HG03103 (cell line): ENCODE measurements at regions not wholly inside any gene's neighbourhood (a gene's known extent, or its start where the extent isn't known, plus 50 kb on each side); places are given as distances from the start of the nearest gene placed in this dataset.
"Not testable (repeated sequence)": the region's sequence is repeated elsewhere in the genome, so short reads cannot be mapped to it uniquely, and the experiment has no call there.

Experiments used
- ATAC-seq: cut with Tn5 transposase; IDR thresholded peaks from one replicate; pipeline ENCODE4 v1.9.1; 2021; ENCODE audit warnings: low read depth; ENCODE audit not compliant: unreplicated experiment

DNA sequence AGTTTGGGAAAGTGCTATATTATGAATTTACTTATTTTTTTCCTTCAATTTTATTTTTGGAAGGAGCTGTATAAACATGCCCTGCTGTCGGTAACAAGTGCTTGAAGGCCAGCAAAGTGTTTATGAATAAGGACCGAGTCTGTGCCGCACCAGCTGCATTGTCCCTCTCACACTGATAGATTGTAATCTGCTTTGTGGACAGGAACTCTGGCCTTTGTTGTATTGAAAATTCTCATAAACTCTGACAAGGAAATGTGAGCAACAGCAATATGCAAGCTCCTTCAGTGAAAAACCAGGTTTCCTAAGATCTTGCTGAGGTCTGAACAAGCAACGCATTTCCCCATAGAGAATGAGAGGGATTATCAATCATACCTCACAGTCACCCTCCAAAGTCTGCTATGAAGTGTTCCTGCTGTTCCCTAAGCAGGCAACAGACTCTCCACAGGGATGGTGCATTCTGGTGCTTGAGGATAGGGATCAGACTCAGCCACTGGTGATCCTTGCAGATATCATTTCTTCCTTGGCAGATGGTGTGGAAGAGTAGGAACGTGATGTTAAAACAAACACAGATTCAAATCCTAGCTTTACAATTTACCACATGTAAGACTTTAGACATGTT, 109.6 kb downstream of the KCNJ2 start:
- no peak for ATAC-seq

DNA sequence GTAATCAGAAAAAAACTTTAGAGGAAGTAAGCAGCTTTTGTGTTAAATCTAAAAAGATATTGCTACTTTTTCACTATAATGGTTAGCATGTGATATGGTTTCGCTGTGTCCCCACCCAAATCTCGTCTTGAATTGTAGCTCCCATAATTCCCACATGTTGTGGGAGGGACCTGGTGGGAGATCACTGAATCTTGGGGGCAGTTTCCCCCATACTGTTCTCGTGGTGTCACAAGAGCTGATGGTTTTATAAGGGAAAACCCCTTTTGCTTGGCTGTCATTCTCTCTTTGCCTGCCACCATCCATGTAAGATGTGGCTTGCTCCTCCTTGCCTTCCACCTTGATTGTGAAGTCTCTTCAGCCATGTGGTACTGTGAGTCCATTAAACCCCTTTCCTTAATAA, 117.1 kb downstream of the KCNJ2 start:
- ATAC-seq = no peak

DNA sequence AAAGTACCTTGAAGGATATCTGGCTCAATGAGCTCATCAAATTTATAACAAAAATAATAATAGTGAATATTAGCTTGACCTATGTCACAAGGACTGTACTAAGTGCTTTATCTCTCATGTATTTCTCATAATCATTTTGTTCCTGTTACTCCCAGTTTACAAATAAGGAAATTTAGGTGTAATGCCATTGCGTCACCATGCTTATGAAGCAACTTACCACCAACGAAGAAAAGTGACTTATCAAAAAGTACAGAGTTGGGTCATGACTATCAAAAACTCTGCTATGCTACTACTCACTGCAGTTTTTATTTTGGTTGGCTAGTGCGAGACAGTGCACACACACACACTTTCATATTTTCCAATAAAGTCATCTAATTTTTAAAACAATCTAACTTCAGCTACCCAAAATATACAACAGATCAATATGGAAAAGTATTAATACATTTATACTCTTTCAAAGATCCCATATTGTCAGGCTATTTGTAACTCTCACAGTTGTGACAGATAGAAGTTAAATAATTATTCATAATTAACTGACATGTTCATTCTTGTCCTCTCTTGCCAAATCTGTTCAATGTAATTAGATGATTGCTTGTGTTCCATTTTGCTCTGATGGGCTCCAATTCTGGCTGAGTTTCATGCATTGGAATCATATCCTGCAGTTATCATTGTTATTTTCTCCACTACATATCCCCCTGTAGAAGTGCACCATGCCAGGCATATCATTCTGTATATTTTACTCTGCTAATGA, 119.4 kb downstream of the KCNJ2 start:
- no peak for ATAC-seq

DNA sequence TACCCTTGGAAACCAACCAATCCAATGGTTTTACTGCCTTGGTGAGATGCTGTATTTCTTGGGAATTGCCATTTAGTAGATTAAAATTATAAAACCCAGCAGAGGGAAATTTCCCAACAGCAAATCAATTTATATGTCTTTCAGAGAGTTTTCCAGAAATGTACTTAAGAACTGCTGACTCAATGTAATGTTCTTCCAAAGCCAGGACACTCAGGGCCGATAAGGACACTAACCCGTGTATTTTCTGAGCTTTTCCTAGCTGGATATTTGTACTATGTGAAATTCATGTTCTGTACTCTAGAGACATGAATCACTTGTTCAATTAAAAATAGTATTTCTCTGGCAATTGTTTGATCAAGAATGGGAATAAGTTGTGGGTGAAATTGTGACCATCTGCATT, 121.4 kb downstream of the KCNJ2 start:
- no peak for ATAC-seq

DNA sequence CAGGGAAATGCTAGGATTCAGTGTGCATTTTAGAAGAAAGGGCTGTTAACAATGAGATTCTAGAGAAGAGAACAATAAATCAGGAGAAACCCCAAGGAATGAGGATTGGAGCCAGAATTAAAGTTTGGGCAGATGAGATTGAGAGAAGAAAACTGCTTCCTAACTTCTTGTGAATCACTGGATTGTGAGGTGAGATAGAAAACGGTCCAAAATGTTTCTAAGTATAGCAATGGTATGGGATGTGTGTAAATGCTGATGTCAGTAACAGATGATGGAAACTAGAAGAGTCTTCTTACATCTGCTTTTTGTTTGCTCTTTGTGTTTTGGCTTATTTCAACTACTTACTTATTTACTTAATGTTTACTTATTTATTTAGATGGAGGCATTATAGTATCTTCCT, 123.0 kb downstream of the KCNJ2 start:
- ATAC-seq = no peak

DNA sequence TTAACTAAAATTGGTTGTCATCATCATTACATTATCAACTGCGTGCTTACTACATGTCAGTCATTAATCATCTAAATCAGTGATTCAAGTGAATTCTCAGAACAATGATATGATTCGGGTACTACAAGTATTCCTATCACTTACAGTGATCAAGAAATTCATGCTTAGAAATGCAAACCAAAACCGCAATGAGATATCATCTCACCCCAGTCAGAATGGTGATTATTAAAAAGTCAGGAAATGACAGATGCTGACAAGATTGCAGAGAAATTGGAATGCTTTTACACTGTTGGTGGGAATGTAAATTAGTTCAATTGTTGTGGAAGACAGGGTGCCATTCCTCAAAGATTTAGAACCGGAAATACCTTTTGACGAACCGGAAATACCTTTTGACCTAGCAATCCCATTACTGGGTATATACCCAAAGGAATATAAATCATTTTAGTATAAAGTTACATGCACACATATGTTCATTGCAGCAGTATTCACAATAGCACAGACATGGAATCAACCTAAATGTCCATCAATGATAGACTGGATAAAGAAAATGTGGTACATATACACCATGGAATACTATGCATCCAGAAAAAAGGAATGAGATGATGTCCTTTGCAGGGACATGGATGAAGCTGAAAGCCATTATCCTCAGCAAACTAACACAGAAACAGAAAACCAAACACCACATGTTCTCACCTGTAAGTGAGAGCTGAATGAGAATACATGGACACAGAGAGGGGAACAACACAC, 124.4 kb downstream of the KCNJ2 start:
- not testable (repeated sequence) for ATAC-seq

DNA sequence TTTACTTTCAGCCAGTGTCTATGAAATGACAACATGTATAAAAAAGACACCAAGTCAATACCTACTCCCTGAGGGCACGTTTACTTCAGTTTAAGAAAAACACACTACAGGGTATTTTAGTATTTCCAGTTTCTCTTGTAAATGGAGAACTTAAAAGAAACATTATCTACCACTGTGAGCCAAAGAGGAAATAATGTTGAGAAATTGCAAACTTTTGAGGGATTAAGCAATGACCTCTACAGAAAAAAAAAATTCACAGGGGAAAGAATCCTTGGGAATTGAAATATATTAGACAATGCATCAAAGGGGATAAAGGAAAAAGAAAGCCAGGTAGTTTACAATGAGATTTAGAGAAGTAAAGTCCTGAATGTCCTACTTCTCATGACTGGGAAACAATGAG, 126.0 kb downstream of the KCNJ2 start:
- ATAC-seq = no peak

GRCh38 chr17:70295731-70296130, 126.4 kb downstream of the KCNJ2 start:
- ATAC-seq = no peak

- no peak for ATAC-seq
Measured at GRCh38 chr17:70296456-70296855, 127.1 kb downstream of the KCNJ2 start.

DNA sequence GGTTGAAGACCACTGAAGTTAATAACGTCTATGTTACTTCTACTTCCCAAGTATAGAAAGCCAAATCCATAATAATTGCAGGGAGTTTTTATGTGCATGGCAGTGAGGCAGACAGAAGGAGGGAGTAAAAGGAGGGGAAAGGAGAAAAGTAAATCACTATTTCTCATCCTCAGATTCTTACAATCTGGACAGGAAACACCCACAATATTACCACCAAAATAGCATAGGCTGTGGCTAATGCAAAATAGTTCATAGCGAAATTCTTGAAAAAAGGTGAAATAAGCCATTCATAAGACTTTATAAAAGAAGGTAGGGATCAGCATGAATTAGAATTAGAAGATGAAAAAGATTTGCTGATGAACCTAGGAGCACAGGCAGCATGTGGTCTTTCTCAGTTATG, 128.1 kb downstream of the KCNJ2 start:
- no peak for ATAC-seq

- no peak for ATAC-seq
Measured at GRCh38 chr17:70298929-70299531, 129.7 kb downstream of the KCNJ2 start.

GRCh38 chr17:70307430-70308225, 138.3 kb downstream of the KCNJ2 start:
- no peak for ATAC-seq

GRCh38 chr17:70308618-70309017, 139.3 kb downstream of the KCNJ2 start:
- no peak for ATAC-seq

- no peak for ATAC-seq
Measured at GRCh38 chr17:70310221-70310672, 140.9 kb downstream of the KCNJ2 start.

GRCh38 chr17:70313086-70313852, 143.9 kb downstream of the KCNJ2 start:
- ATAC-seq = no peak

GRCh38 chr17:70314096-70314495, 144.8 kb downstream of the KCNJ2 start:
- ATAC-seq = no peak

GRCh38 chr17:70314506-70314905, 145.2 kb downstream of the KCNJ2 start:
- ATAC-seq = no peak

DNA sequence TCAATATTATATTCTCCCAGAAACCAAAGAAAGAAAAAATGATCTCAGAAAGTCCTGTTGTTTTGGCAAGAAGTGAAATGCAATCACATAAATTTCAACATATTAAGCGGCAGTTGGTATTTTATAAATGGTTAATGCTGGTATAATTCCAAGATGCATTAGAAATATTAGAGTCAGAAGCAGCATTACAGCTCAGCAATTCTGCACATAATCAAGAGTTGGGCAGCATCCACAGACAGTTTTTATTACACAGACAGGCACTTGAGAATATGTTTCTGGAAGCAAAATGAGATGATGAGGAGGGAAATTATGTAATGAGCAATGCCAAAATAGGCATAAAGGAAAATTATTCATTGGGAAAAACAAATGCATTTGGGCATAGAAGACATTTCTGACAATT, 148.1 kb downstream of the KCNJ2 start:
- no peak for ATAC-seq

DNA sequence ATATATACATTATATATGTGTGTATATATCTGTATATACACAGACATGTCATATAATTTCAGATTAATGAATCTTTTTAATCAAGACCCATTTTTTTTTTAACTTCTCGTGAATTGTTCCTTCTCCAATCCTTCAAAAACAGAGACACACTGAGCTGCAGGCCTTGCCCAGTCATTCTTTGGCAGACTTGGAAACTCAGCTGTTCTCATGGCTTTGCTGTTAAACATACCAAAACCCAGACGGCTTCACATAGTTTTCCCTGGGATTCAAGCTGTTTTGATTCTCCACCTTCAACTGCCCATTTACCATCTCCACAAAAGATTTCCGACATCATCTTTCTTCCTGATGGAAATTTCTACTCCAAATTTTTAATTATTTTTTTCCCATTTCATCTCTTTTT, 148.7 kb downstream of the KCNJ2 start:
- no peak for ATAC-seq

- no peak for ATAC-seq
Measured at GRCh38 chr17:70319516-70319915, 150.2 kb downstream of the KCNJ2 start.
